Nephron (organoid): ENCODE measurements at regions not wholly inside any gene's neighbourhood (a gene's known extent, or its start where the extent isn't known, plus 50 kb on each side); places are given as distances from the start of the nearest gene placed in this dataset.

Source experiments
- H3K27ac Mint-ChIP-seq, 3 experiments: 2 replicates each; pipeline ENCODE4 v1.8.0; 2020; ENCODE audit warnings: mixed read lengths in 3 of 3, mild to moderate bottlenecking in 2 of 3, moderate library complexity in 1 of 3
- H3K27me3 Mint-ChIP-seq: 2 replicates; pipeline ENCODE4 v1.8.0; 2021; ENCODE audit warnings: low read depth, mild to moderate bottlenecking, moderate library complexity, mixed read lengths
- H3K36me3 Mint-ChIP-seq: 2 replicates; pipeline ENCODE4 v1.8.0; 2020; ENCODE audit warnings: low read depth, mixed read lengths
- H3K4me1 Mint-ChIP-seq: 2 replicates; pipeline ENCODE4 v1.8.0; 2020; ENCODE audit warnings: mixed read lengths
- H3K4me3 Mint-ChIP-seq, 3 experiments: 2 replicates each; pipeline ENCODE4 v1.8.0; 2020; ENCODE audit warnings: mild to moderate bottlenecking in 3 of 3, mixed read lengths in 3 of 3, moderate library complexity in 2 of 3
- H3K9me3 Mint-ChIP-seq: 2 replicates; pipeline ENCODE4 v1.8.0; 2020; ENCODE audit warnings: mixed read lengths
- TF ChIP-seq, protein P1 (sequence below), 3 experiments: fragments of 200-600 bp; sonication (generic); IDR thresholded peaks; one replicate each; pipeline ENCODE4 v1.5.0; 2021; ENCODE audit warnings: antibody characterized with exemption in 3 of 3; ENCODE audit not compliant: unreplicated experiment in 3 of 3

DNA sequence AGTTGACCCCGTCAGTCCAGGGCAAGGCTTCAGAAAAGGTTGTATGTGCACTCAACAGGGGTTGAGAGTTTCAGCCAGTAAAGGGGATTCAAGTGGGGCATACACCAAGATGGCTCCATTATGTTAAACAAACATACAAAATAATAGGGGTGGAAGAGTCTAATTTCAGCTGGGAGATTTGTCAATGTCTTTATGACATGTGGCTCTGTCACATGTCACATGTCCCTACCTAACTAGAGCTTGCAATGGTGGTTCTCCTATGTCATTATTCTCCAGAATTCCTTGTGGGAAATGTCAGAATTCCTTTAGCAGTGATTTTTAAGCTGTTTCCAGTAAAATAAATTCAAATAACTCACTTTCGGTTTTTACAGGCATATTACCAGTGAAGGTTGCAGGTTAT, 392.0 kb upstream of the ADGRL4 start:
- Mint-ChIP-seq H3K27ac (peak overlapping the region in 1 of 3 experiments; percentile 18), H3K36me3 (no peaks in the 10 kb centered on the region), H3K9me3 (peaks cover 2% of the 10 kb centered on the region), H3K27me3 (no peaks in the 10 kb centered on the region), H3K4me3 (no peak overlapping the region), H3K4me1 (peaks cover 5% of the 10 kb centered on the region)
- TF ChIP-seq, protein P1, sequence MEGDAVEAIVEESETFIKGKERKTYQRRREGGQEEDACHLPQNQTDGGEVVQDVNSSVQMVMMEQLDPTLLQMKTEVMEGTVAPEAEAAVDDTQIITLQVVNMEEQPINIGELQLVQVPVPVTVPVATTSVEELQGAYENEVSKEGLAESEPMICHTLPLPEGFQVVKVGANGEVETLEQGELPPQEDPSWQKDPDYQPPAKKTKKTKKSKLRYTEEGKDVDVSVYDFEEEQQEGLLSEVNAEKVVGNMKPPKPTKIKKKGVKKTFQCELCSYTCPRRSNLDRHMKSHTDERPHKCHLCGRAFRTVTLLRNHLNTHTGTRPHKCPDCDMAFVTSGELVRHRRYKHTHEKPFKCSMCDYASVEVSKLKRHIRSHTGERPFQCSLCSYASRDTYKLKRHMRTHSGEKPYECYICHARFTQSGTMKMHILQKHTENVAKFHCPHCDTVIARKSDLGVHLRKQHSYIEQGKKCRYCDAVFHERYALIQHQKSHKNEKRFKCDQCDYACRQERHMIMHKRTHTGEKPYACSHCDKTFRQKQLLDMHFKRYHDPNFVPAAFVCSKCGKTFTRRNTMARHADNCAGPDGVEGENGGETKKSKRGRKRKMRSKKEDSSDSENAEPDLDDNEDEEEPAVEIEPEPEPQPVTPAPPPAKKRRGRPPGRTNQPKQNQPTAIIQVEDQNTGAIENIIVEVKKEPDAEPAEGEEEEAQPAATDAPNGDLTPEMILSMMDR (IDR thresholded peaks at IDR 0.05; ENCODE audit: unreplicated experiment in 3 of 3), result no peak

DNA sequence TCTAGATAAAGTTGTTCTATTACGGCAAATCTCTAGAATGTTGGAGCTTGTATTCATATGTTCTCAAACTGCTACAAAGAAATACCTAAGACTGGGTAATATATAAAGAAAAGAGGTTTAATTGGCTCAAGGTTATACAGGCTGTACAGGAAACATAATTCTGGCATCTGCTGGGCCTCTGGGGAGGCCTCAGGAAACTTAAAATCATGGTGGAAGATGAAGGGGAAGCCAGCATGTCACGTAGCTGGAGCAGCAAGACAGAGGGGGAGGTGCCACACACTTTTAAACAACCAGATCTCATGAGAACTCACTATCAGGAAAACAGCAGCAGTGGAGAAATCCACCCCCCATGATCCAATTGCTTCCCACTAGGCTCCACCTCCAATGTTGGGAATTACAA, 390.4 kb upstream of the ADGRL4 start:
- Mint-ChIP-seq H3K27me3 (no peaks in the 10 kb centered on the region), H3K4me1 (peaks cover 7% of the 10 kb centered on the region)

DNA sequence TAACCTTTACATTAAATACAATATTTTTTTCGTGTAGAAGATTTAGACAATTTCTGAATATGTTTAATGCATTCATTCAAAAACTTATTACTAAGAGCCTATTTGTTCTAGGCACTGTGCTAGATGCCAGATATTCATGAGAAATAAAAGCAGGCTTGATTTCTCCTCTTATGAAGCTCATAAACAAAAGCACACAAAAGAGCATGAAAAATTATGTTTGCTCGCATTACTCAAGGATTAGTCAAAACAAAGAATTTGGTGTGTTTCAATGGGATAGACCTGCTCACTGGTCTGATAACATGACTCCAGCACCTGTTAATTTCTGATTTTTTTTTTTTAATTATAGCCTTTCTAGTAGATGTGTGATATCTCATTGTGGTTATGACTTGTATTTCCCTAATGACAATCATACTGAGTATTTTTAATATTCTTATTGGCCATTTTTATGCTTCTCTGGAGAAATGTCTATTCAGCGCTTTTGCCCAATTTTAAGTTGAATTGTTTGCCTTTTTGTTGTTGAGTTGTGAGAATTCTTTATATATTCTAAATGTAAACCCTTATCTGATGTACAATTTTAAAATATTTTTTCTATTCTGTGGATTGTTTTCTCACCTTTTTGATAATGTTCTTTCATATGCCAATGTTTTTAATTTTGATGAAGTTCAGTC, 382.3 kb upstream of the ADGRL4 start:
- H3K27me3 Mint-ChIP-seq, result no peaks in the 10 kb centered on the region
- H3K4me1 Mint-ChIP-seq, result peaks cover 6% of the 10 kb centered on the region
- no peaks in the 10 kb centered on the region for H3K9me3 Mint-ChIP-seq
- H3K4me3 Mint-ChIP-seq, result no peak overlapping the region
- H3K36me3 Mint-ChIP-seq, result no peaks in the 10 kb centered on the region
- no peak overlapping the region for H3K27ac Mint-ChIP-seq
- TF ChIP-seq, protein P1 (IDR thresholded peaks at IDR 0.05; ENCODE audit: unreplicated experiment in 3 of 3), result no peak

More for the DNA sequence above, 390.4 kb upstream of the ADGRL4 start:
- Mint-ChIP-seq H3K9me3 (peaks cover 2% of the 10 kb centered on the region), H3K36me3 (no peaks in the 10 kb centered on the region), H3K27ac (peak overlapping the region in 1 of 3 experiments; percentile 48), H3K4me3 (no peak overlapping the region)
- TF ChIP-seq, protein P1 (IDR thresholded peaks at IDR 0.05; ENCODE audit: unreplicated experiment in 3 of 3), result no peak

DNA sequence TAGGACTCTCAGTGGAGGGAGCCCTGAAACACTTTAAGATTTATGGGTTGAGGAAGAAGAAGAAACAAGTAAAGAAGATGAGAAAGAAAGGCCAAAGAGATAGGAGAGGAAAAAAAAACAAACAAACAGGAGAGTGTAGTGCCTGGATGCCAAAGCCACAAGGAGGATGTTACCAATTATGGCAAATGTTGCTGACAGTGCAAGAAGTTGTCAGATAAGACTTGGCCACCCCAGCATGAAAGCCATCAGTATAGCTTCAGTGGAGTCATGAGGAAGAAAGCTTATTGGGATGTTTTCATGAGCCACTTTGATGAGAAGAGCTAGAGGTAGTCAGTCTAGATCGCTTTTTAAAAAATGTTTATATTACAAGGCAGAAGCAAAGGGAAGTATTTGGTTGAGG, 380.2 kb upstream of the ADGRL4 start:
- TF ChIP-seq, protein P1 (IDR thresholded peaks at IDR 0.05; ENCODE audit: unreplicated experiment in 3 of 3), result no peak
- peaks cover 2% of the 10 kb centered on the region for H3K4me1 Mint-ChIP-seq
- H3K27me3 Mint-ChIP-seq, result no peaks in the 10 kb centered on the region
- H3K9me3 Mint-ChIP-seq, result no peaks in the 10 kb centered on the region
- H3K4me3 Mint-ChIP-seq, result no peak overlapping the region
- H3K27ac Mint-ChIP-seq, result no peak overlapping the region
- no peaks in the 10 kb centered on the region for H3K36me3 Mint-ChIP-seq

DNA sequence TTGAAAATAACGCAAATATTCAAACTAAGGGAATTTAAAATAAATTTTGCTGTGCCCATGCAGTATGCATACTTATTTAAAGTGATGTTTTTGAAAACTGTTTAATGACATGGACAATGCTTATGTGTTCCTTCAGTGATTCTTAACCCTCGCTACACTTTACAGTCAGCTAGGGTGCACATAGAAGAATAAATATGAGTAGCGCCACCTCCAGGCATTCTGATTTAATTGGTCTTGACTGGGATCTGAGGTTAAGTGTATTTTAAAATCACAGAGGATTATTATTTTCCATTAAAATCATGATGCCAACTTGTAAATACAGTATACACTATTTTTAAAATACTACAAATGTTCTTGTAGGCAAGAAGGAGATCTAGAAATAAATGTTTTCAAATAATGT, 373.5 kb upstream of the ADGRL4 start:
- H3K27ac Mint-ChIP-seq, result no peak overlapping the region
- no peaks in the 10 kb centered on the region for H3K4me1 Mint-ChIP-seq
- no peak overlapping the region for H3K4me3 Mint-ChIP-seq
- no peaks in the 10 kb centered on the region for H3K27me3 Mint-ChIP-seq
- TF ChIP-seq, protein P1 (IDR thresholded peaks at IDR 0.05; ENCODE audit: unreplicated experiment in 3 of 3), result no peak
- H3K9me3 Mint-ChIP-seq, result no peaks in the 10 kb centered on the region
- no peaks in the 10 kb centered on the region for H3K36me3 Mint-ChIP-seq

DNA sequence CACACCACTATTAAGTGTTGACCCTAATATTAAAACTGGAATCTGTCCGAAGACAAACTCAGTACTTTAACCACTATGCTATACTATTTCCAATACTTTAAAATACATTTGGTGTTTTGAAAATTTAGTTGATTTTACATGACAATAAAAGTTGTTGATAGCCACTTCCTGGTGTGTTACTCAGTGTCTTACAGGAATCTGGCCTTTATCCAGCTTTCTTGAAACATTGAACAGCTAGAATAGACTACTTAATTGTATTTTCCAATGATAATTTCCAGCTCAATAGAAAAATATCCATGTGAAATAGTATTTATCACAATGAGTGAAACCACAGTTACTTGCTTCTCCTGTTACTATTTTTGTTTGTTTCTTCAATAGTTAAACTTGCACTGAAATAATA, 369.6 kb upstream of the ADGRL4 start:
- no peaks in the 10 kb centered on the region for H3K27me3 Mint-ChIP-seq
- H3K9me3 Mint-ChIP-seq, result peaks cover 4% of the 10 kb centered on the region
- peaks cover 4% of the 10 kb centered on the region for H3K4me1 Mint-ChIP-seq
- TF ChIP-seq, protein P1 (IDR thresholded peaks at IDR 0.05; ENCODE audit: unreplicated experiment in 3 of 3), result no peak
- H3K4me3 Mint-ChIP-seq, result no peak overlapping the region
- no peaks in the 10 kb centered on the region for H3K36me3 Mint-ChIP-seq
- no peak overlapping the region for H3K27ac Mint-ChIP-seq
